ENCODE measurements at regions not wholly inside any gene's neighbourhood (a gene's known extent, or its start where the extent isn't known, plus 50 kb on each side); places are given as distances from the start of the nearest gene placed in this dataset.

- DNase-seq: no peak
These were observed 233.2 kb upstream of the FMN2 start for GRCh38 chr1:239858529-239858928.

DNA sequence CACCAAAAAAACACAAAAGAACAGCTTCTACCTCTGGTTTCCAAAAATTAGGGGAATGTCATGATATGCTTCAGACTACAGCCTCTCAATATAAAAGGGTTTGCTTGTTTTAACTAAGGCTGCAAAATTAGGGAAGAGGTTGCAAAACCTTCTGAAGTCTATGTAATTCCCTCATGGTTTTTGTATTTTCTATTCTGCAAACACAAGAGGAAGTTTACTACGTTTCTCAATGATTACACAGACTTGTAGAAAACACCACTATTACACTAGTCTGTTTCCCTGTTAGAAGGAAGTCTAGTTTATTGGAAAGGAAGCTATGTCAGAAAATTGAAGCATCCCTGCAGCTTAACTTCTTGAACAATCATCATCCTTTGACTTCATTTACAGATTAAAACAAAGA, 229.7 kb upstream of the FMN2 start:
- no peak overlapping the region for H3K27ac Mint-ChIP-seq
- DNase-seq: no peak
- H3K27me3 Mint-ChIP-seq: no peaks in the 10 kb centered on the region
- no peaks in the 10 kb centered on the region for H3K4me1 Mint-ChIP-seq (ENCODE audit: low read depth)
- no peaks in the 10 kb centered on the region for H3K36me3 Mint-ChIP-seq (ENCODE audit: low read depth)
- H3K9me3 Mint-ChIP-seq: no peaks in the 10 kb centered on the region
- no peak overlapping the region for H3K4me3 Mint-ChIP-seq

More at GRCh38 chr1:239858529-239858928, 233.2 kb upstream of the FMN2 start:
- no peak overlapping the region for H3K4me3 Mint-ChIP-seq
- H3K27me3 Mint-ChIP-seq: no peaks in the 10 kb centered on the region
- no peaks in the 10 kb centered on the region for H3K36me3 Mint-ChIP-seq (ENCODE audit: low read depth)
- peaks cover 8% of the 10 kb centered on the region for H3K9me3 Mint-ChIP-seq
- H3K4me1 Mint-ChIP-seq (ENCODE audit: low read depth): no peaks in the 10 kb centered on the region
- H3K27ac Mint-ChIP-seq: no peak overlapping the region

GRCh38 chr1:239868058-239868832, 223.4 kb upstream of the FMN2 start:
- Mint-ChIP-seq H3K4me1 (ENCODE audit: low read depth) (no peaks in the 10 kb centered on the region), H3K27me3 (no peaks in the 10 kb centered on the region), H3K36me3 (ENCODE audit: low read depth) (no peaks in the 10 kb centered on the region), H3K27ac (no peak overlapping the region), H3K9me3 (no peaks in the 10 kb centered on the region), H3K4me3 (no peak overlapping the region)
- DNase-seq: no peak

DNA sequence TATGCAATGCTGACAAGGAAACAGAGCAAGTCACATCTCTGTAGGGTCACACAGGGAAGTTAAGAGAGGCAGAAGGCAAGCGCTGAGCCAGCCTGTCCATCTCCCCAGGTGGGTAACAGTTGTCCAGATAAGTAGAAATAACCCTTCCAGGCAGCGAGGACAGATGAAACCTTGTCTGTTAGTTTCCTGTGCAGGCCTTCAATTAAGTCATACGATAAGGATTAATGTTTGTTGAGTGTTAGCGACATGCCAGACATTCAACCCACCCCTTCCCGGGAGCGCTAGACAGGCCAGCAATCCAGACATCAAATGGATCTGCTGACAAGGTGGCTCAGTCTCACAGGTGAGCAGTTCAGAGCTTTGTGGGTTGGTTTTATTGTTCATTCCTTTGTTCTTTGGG, 221.5 kb upstream of the FMN2 start:
- Mint-ChIP-seq H3K4me1 (ENCODE audit: low read depth) (no peaks in the 10 kb centered on the region), H3K36me3 (ENCODE audit: low read depth) (no peaks in the 10 kb centered on the region), H3K4me3 (no peak overlapping the region), H3K27ac (no peak overlapping the region), H3K27me3 (no peaks in the 10 kb centered on the region), H3K9me3 (no peaks in the 10 kb centered on the region)
- no peak for DNase-seq

GRCh38 chr1:239872626-239873025, 219.1 kb upstream of the FMN2 start:
- Mint-ChIP-seq H3K4me3 (no peak overlapping the region), H3K9me3 (no peaks in the 10 kb centered on the region), H3K4me1 (ENCODE audit: low read depth) (no peaks in the 10 kb centered on the region), H3K27me3 (no peaks in the 10 kb centered on the region), H3K27ac (no peak overlapping the region), H3K36me3 (ENCODE audit: low read depth) (no peaks in the 10 kb centered on the region)
- no peak for DNase-seq

DNA sequence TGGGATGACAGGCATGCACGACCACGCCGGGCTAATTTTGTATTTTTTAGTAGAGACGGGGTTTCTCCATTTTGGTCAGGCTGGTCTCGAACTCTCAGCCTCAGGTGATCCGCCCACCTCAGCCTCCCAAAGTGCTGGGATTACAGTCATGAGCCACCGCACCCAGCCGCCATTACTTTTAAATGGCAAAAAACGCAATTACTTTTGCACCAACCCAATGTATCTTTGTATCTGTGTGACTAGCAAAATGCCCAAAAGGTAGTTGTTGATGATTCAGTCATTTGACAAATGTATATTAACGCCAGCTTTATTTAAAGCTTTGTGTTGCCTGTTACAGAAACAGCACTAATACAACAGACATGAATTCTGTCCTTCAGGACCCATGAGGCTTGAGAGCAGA, 216.9 kb upstream of the FMN2 start:
- no peak overlapping the region for H3K4me3 Mint-ChIP-seq
- H3K9me3 Mint-ChIP-seq: no peaks in the 10 kb centered on the region
- H3K27ac Mint-ChIP-seq: no peak overlapping the region
- H3K36me3 Mint-ChIP-seq (ENCODE audit: low read depth): no peaks in the 10 kb centered on the region
- H3K27me3 Mint-ChIP-seq: no peaks in the 10 kb centered on the region
- no peak for DNase-seq
- no peaks in the 10 kb centered on the region for H3K4me1 Mint-ChIP-seq (ENCODE audit: low read depth)

GRCh38 chr1:239879321-239880170, 212.1 kb upstream of the FMN2 start:
- no peaks in the 10 kb centered on the region for H3K4me1 Mint-ChIP-seq (ENCODE audit: low read depth)
- H3K27me3 Mint-ChIP-seq: no peaks in the 10 kb centered on the region

GRCh38 chr1:239882967-239883366, 208.7 kb upstream of the FMN2 start:
- no peaks in the 10 kb centered on the region for H3K36me3 Mint-ChIP-seq (ENCODE audit: low read depth)
- H3K27ac Mint-ChIP-seq: no peak overlapping the region
- no peak for DNase-seq
- H3K27me3 Mint-ChIP-seq: no peaks in the 10 kb centered on the region
- no peak overlapping the region for H3K4me3 Mint-ChIP-seq
- H3K9me3 Mint-ChIP-seq: no peaks in the 10 kb centered on the region
- H3K4me1 Mint-ChIP-seq (ENCODE audit: low read depth): no peaks in the 10 kb centered on the region

More at GRCh38 chr1:239879321-239880170, 212.1 kb upstream of the FMN2 start:
- H3K4me3 Mint-ChIP-seq: no peak overlapping the region
- H3K27ac Mint-ChIP-seq: no peak overlapping the region
- no peak for DNase-seq
- H3K36me3 Mint-ChIP-seq (ENCODE audit: low read depth): no peaks in the 10 kb centered on the region
- H3K9me3 Mint-ChIP-seq: no peaks in the 10 kb centered on the region

DNA sequence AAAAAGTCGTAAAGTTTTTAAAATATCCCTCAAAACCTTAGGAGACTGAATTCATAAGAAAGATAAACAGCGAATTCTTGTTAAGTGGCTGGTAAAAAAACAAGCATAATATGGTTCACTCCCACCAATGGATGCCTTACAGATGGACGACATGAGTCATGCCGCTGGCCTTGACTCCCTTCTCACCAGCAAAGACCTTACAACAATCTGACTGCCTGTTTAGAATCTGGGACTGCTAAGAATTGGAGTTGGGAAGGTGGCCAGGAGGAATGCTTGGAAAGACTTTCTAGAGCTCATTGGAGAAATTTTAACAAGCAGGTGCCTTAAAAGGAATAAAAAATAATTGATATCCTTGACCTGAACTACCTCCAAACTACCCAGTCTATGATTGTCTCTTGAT, 206.9 kb upstream of the FMN2 start:
- H3K4me1 Mint-ChIP-seq (ENCODE audit: low read depth): no peaks in the 10 kb centered on the region
- no peak for DNase-seq
- no peaks in the 10 kb centered on the region for H3K27me3 Mint-ChIP-seq
- H3K9me3 Mint-ChIP-seq: no peaks in the 10 kb centered on the region
- H3K36me3 Mint-ChIP-seq (ENCODE audit: low read depth): no peaks in the 10 kb centered on the region
- H3K27ac Mint-ChIP-seq: no peak overlapping the region
- no peak overlapping the region for H3K4me3 Mint-ChIP-seq

DNA sequence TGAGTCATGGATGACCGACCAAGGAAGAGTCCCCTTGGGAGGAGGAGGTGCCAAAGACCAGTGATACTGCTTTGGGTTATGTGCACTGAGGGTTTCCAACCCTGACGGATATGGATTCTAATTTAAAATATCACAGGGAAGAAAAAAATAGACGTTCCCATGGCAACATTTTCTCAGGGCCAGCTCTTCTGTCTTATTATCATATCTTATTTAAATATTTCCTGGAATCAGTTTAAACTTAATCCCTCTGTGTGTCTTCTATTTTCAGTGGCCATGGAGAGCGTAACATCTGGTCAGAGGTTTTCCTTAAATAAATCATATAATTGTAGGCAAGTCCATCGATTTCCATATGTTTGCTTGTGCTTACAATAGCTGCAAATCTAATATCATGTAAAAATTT, 205.4 kb upstream of the FMN2 start:
- no peak overlapping the region for H3K4me3 Mint-ChIP-seq
- no peaks in the 10 kb centered on the region for H3K9me3 Mint-ChIP-seq
- H3K36me3 Mint-ChIP-seq (ENCODE audit: low read depth): no peaks in the 10 kb centered on the region
- no peak overlapping the region for H3K27ac Mint-ChIP-seq
- no peaks in the 10 kb centered on the region for H3K27me3 Mint-ChIP-seq
- no peak for DNase-seq
- no peaks in the 10 kb centered on the region for H3K4me1 Mint-ChIP-seq (ENCODE audit: low read depth)

GRCh38 chr1:239888639-239889038, 203.0 kb upstream of the FMN2 start:
- Mint-ChIP-seq H3K9me3 (no peaks in the 10 kb centered on the region), H3K4me1 (ENCODE audit: low read depth) (no peaks in the 10 kb centered on the region), H3K4me3 (no peak overlapping the region), H3K27ac (no peak overlapping the region), H3K27me3 (no peaks in the 10 kb centered on the region), H3K36me3 (ENCODE audit: low read depth) (no peaks in the 10 kb centered on the region)
- DNase-seq: no peak

DNA sequence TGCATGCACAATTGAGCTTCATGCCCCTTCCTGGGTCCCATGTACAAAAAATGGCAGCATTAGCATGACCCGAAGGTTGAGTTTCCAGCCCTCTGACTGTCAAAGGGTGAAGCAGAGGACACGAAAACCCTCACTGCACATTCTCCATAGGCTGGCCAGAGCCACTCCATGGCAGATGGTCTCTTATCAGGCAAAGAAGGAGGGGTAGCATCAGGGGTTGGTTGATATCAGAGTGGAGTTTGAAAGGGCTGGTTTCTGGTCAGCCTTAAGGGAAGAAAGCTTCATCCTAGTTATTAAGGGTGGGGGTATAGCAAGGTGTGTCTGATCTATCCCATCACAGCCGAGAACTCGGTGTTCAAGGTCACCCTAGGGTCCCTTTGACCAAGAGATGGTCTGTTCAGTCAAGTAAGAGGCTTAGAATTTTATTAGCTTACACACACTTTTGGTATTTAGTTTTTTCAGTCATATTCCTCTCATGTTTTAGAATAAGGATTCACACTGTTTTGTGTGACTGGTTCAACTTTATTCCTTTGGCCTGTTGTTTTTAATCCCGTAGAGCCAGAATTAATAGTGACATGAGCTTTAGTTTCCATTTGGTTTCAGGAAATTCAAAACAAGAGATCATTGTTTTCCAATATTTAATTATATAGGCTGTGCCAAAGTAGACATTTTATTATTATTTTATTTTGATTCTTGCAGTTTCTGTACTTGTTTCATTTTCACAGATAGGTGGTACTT, 199.9 kb upstream of the FMN2 start:
- Mint-ChIP-seq H3K36me3 (ENCODE audit: low read depth) (no peaks in the 10 kb centered on the region), H3K27ac (no peak overlapping the region), H3K27me3 (peaks cover 6% of the 10 kb centered on the region), H3K4me3 (no peak overlapping the region), H3K4me1 (ENCODE audit: low read depth) (peaks cover 2% of the 10 kb centered on the region), H3K9me3 (no peaks in the 10 kb centered on the region)
- no peak for DNase-seq

- Mint-ChIP-seq H3K36me3 (ENCODE audit: low read depth) (no peaks in the 10 kb centered on the region), H3K27ac (no peak overlapping the region), H3K4me3 (no peak overlapping the region), H3K9me3 (no peaks in the 10 kb centered on the region), H3K4me1 (ENCODE audit: low read depth) (peaks cover 3% of the 10 kb centered on the region), H3K27me3 (peaks cover 6% of the 10 kb centered on the region)
- DNase-seq: no peak
These were observed 199.1 kb upstream of the FMN2 start for GRCh38 chr1:239892602-239893001.

DNA sequence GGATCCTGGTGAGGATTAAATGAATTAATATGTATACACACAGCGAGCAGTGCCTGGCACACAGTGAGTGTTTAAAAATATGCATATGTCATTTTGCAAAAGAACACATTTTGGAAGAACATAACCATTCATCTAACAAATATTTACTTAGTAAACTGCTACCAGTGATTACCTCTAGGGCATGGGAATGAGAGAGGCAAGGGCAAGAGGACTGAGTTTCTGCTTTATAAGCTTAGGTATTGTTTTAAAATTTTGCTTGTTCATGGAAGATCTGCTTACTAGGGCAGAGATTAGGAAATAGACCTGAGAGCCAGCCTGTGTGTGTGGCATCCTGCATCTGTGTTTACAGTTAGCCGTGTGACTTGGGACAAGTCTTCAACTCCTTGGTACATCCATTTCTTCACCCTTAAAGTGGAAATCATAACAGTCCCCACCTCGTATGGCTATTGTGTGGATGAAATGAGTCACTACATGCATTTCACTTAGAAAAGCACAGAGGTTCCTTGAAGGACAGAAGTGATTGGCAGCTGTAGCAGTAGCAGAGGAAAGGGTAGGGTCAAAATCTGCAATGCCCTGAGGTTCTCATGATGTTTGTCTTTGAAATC, 198.5 kb upstream of the FMN2 start:
- Mint-ChIP-seq H3K27me3 (peaks cover 6% of the 10 kb centered on the region), H3K36me3 (ENCODE audit: low read depth) (no peaks in the 10 kb centered on the region), H3K9me3 (no peaks in the 10 kb centered on the region), H3K27ac (no peak overlapping the region), H3K4me1 (ENCODE audit: low read depth) (peaks cover 7% of the 10 kb centered on the region), H3K4me3 (no peak overlapping the region)
- no peak for DNase-seq
